Colonic mucosa (tissue), 4 donors: ENCODE measurements at regions not wholly inside any gene's neighbourhood (a gene's known extent, or its start where the extent isn't known, plus 50 kb on each side); places are given as distances from the start of the nearest gene placed in this dataset.

Experiments
- DNase-seq: peaks from one replicate; pipeline ENCODE4 v3.0.0-alpha.2; 2020
- H3K27ac ChIP-seq: fragments of 200-600 bp; one replicate; pipeline ENCODE4 v1.8.0; 2021
- H3K27me3 ChIP-seq: fragments of 200-600 bp; one replicate; pipeline ENCODE4 v1.8.0; 2021
- H3K36me3 ChIP-seq: fragments of 200-600 bp; one replicate; pipeline ENCODE4 v1.8.0; 2021
- H3K4me1 ChIP-seq: fragments of 200-600 bp; one replicate; pipeline ENCODE4 v1.8.0; 2021; ENCODE audit warnings: mild to moderate bottlenecking
- H3K4me3 ChIP-seq: fragments of 200-600 bp; one replicate; pipeline ENCODE4 v1.8.0; 2021
- H3K9ac ChIP-seq, 2 donors: one replicate each; pipeline ENCODE4 v1.7.0; 2013; ENCODE audit warnings: control low read depth in 2 of 2, low read depth in 2 of 2, low read length in 2 of 2
- H3K9me3 ChIP-seq: fragments of 200-600 bp; one replicate; pipeline ENCODE4 v1.8.0; 2021
- intact Hi-C: fragments of 100-400 bp; cut with DNase I; formaldehyde crosslinking; loops from one replicate; pipeline ENCODE4 v1.14.1; 2022
- TF ChIP-seq, protein P1 (sequence below): fragments of 200-600 bp; IDR thresholded peaks from one replicate; pipeline ENCODE4 v1.8.0; 2022; ENCODE audit warnings: antibody characterized with exemption, mild to moderate bottlenecking
- donor health status: healthy.
- donor health status: DM: no; HTN: no; CAD: no.
- donor health status: DM: no; HTN: no; CAD: no.

DNA sequence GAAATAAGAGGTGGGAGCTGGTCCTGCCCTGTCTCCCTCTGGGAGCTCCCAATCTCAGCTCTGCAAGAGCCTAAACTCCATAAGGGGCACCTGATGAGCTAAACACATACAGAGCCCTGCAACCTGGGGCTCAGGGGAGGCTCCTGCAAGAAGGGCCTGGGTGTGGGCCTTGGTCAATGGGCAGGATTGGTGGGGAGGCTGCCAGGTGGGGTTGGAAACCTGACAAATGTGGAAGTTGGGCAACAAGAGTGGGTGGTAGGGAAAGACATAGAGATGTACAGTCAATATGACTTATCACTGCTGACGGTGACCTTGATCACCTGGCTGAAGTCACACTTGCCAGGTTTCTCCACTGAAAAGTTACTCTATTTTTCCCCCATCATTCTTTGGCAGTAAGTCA is 209.9 kb downstream of the TTC32 start:
- H3K9me3 ChIP-seq: no peaks in the 10 kb centered on the region
- intact Hi-C loops: no loop called here
- no peaks in the 10 kb centered on the region for H3K36me3 ChIP-seq
- H3K27ac ChIP-seq: no peak overlapping the region
- no peaks in the 10 kb centered on the region for H3K27me3 ChIP-seq
- no peak for DNase-seq
- no peaks in the 10 kb centered on the region for H3K4me1 ChIP-seq
- H3K9ac ChIP-seq: no peak overlapping the region
- TF ChIP-seq, protein P1, sequence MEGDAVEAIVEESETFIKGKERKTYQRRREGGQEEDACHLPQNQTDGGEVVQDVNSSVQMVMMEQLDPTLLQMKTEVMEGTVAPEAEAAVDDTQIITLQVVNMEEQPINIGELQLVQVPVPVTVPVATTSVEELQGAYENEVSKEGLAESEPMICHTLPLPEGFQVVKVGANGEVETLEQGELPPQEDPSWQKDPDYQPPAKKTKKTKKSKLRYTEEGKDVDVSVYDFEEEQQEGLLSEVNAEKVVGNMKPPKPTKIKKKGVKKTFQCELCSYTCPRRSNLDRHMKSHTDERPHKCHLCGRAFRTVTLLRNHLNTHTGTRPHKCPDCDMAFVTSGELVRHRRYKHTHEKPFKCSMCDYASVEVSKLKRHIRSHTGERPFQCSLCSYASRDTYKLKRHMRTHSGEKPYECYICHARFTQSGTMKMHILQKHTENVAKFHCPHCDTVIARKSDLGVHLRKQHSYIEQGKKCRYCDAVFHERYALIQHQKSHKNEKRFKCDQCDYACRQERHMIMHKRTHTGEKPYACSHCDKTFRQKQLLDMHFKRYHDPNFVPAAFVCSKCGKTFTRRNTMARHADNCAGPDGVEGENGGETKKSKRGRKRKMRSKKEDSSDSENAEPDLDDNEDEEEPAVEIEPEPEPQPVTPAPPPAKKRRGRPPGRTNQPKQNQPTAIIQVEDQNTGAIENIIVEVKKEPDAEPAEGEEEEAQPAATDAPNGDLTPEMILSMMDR: no peak
- H3K4me3 ChIP-seq: no peak overlapping the region

GRCh38 chr2:19690429-19690828 is 211.4 kb downstream of the TTC32 start:
- no peaks in the 10 kb centered on the region for H3K27me3 ChIP-seq
- H3K9ac ChIP-seq: no peak overlapping the region
- H3K36me3 ChIP-seq: no peaks in the 10 kb centered on the region
- intact Hi-C loops: no loop called here
- H3K27ac ChIP-seq: no peak overlapping the region
- no peaks in the 10 kb centered on the region for H3K9me3 ChIP-seq
- no peak overlapping the region for H3K4me3 ChIP-seq
- TF ChIP-seq, protein P1: no peak
- H3K4me1 ChIP-seq: no peaks in the 10 kb centered on the region
- DNase-seq: no peak

DNA sequence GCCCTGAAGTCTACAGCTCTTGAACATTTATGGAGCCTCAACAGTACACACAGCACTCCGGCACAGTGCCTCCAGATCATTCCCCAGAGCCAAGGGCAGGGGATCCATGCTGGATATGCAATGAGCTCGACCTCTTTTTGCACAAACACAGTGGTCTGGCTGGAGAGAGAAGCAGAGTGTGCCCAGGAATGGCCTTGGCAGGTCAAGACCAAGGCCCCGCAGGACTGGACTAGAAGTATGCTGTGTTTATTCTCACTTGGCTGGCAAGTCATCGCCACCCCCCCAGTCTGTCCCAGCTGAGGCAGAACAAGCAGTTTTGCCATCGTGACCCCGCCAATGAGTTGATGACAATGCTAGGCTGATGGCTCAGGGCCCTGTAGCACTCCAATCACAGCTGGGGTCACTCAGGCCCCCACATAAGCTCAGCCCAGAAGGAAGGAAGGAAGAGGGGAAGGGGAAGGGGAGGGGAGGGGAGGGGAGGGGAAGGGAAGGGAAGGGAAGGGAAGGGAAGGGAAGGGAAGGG is 212.1 kb downstream of the TTC32 start:
- Histone ChIP-seq H3K9ac (no peak overlapping the region), H3K27ac (no peak overlapping the region), H3K27me3 (no peaks in the 10 kb centered on the region), H3K4me1 (no peaks in the 10 kb centered on the region), H3K9me3 (no peaks in the 10 kb centered on the region), H3K4me3 (no peak overlapping the region), H3K36me3 (no peaks in the 10 kb centered on the region)
- no peak for DNase-seq
- intact Hi-C loops: no loop called here
- TF ChIP-seq, protein P1: no peak

- no peaks in the 10 kb centered on the region for H3K36me3 ChIP-seq
- H3K27ac ChIP-seq: no peak overlapping the region
- no peaks in the 10 kb centered on the region for H3K9me3 ChIP-seq
- TF ChIP-seq, protein P1: no peak
- H3K27me3 ChIP-seq: no peaks in the 10 kb centered on the region
- no peak for DNase-seq
- no peaks in the 10 kb centered on the region for H3K4me1 ChIP-seq
- no peak overlapping the region for H3K9ac ChIP-seq
- H3K4me3 ChIP-seq: no peak overlapping the region
- intact Hi-C loops: no loop called here
Observed at GRCh38 chr2:19688059-19688458, 213.7 kb downstream of the TTC32 start.

DNA sequence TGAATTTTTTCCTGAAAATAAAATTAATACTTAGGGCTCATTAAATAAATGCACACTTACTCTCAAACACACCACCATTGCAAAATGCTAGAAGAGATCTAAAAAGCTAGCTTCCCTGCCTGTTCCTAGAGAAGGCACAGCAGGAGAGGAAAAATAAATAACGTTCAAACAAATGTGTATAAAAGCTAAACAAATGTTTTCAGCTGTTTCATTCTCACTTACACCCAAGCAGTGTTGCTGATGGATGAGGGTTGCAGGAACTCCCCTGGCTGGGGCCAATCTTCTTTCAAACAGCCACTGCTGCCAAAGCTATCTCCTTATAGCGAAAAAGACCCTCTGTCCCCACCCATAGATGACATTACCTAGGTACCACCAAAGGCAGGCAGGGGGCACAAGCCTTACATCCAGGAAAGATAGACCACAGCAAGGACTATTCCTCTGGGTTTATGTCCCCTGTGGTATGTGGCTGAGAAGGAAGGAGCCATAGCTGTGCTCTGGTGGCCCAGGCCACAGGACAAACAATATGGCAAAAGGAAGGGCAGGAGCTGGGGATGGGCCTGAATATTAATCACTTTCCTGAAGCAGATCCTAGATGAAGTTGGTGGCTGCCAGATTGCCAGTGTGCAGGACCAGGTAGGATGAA is 214.6 kb downstream of the TTC32 start:
- Histone ChIP-seq H3K9me3 (no peaks in the 10 kb centered on the region), H3K27me3 (no peaks in the 10 kb centered on the region), H3K9ac (no peak overlapping the region), H3K4me3 (no peak overlapping the region), H3K4me1 (no peaks in the 10 kb centered on the region), H3K36me3 (no peaks in the 10 kb centered on the region), H3K27ac (no peak overlapping the region)
- no peak for DNase-seq
- TF ChIP-seq, protein P1: no peak
- intact Hi-C loops: no loop called here
